CD1c-positive myeloid dendritic cell (primary cell): ENCODE measurements at regions not wholly inside any gene's neighbourhood (a gene's known extent, or its start where the extent isn't known, plus 50 kb on each side); places are given as distances from the start of the nearest gene placed in this dataset.
"Not testable (repeated sequence)": the region's sequence is repeated elsewhere in the genome, so short reads cannot be mapped to it uniquely, and the experiment has no call there.

Experiments
- DNase-seq: peaks from one replicate; pipeline ENCODE4 v3.0.0-alpha.2; 2016; ENCODE audit errors: extremely low spot score

GRCh38 chr6:166253778-166254204 lies 54.4 kb downstream of the PRR18 start:
- DNase-seq = peak; percentile 82

- DNase-seq = peak; percentile 63
Measured at GRCh38 chr6:166253281-166253681, 54.9 kb downstream of the PRR18 start.

- no peak for DNase-seq
Measured at GRCh38 chr6:166252601-166253000, 55.6 kb downstream of the PRR18 start.

GRCh38 chr6:166251655-166252054 lies 56.5 kb downstream of the PRR18 start:
- no peak for DNase-seq

GRCh38 chr6:166251211-166251610 lies 57.0 kb downstream of the PRR18 start:
- DNase-seq = no peak

DNA sequence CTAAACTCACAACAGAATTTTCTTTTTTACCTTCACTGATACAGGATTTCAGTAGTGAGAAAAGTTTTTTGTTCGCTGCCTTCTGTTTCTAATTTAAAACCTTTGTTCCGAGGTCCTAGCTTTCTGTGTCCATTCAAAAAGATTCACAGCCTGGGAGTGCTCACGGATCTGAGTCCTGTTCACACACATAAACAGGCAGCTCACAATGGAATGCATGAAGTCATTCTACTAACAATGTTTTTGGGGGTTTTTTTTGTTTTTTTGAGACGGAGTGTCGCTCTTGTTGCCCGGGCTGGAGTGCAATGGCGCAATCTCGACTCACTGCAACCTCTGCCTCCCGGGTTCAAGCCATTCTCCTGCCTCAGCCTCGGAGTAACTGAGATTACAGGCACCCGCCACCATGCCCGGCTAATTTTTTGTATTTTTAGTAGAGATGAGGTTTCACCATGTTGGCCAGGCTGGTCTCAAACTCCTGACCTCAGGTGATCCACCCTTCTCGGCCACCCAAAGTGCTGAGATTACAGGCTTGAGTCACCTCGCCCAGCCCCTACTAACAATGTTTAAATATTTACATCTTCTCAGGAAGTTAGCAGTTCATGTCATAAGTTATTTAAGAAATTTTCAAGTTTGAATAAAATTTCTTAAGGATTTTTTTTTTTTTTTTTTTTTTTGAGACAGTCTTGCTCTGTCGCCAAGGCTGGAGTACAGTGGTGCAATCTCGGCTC lies 59.0 kb downstream of the PRR18 start:
- DNase-seq = not testable (repeated sequence)

DNA sequence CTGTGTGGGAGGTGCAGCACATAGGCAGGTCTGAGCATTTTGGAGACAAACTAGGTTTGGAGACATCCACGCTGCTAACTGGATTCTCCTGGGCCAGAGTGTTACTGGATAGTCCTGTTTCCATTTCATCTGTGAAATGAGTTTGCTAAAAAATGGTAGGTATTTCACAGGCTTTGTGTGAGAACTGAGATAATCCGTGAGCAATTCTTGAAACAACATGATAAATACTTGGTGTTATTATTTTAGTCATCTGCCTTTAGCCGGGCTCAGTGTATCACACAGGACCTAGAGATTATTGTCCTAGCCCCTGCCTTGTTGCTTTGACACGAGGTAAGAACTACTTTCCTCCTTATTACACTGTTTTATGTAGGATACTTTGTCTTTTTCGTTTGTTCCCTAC lies 63.0 kb downstream of the PRR18 start:
- no peak for DNase-seq

GRCh38 chr6:166244353-166245045 lies 63.7 kb downstream of the PRR18 start:
- no peak for DNase-seq

DNA sequence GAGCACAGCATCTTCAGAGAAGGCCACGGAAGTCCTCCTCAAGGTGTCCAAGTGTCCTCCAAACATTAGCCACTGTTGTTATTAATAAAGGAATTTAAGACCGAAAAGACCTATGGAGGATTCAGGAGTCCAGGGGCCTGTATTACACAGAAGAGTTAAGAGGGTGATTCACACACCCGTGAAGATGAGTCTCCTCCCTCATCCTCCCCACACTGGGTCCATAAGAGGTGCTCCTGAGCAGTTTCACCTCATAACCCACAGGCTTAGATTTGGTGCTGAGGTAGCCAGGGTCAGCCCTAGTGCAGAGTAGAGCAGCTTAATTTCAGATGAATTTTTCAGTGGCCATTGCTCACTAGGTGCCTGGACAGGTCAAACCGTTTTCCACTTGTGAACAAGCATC lies 65.3 kb downstream of the PRR18 start:
- no peak for DNase-seq

- no peak for DNase-seq
Measured at GRCh38 chr6:166241974-166242373, 66.2 kb downstream of the PRR18 start.

DNA sequence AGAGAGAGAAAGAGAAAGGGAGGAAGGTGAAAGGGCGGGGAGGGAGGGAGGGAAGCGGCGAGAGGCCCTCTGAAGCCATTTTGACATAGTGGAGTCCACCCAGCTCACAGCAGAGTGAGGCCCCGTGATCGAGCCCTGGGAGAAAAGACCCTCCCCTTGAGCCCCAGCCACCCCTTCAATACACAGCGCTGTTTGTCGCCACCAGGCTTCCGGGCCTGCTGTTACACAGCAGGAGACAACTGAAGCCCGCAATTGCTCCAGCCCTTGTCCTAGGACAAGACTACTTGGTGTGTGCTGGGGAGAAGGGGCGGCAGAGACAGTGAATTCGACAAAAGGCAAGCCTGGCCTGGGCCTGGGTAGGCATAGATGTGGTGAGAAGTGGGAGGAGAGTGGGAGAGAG lies 67.3 kb downstream of the PRR18 start:
- no peak for DNase-seq

GRCh38 chr6:166237617-166238016 lies 70.0 kb upstream of the TBXT start:
- DNase-seq = no peak

DNA sequence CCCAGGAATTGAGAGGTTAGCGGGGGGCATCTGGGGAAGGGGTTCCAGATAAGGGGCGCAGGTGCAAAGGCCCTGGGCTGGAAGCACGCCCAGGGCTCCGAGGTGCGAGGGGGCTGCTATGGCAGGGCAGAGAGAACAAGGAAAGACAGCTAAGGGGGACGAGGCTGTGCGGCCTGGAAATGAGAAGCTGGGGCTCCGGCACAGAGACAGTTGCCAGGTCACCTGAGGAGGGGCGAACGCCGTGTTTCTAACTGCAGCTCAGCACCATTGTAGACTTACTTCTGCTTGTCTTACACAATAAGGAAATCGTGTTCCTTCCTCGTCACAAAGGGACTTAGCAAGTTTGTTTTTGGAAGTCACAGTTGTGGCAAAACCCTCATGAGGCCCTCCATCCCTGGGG lies 68.9 kb upstream of the TBXT start:
- DNase-seq = peak; percentile 41

DNA sequence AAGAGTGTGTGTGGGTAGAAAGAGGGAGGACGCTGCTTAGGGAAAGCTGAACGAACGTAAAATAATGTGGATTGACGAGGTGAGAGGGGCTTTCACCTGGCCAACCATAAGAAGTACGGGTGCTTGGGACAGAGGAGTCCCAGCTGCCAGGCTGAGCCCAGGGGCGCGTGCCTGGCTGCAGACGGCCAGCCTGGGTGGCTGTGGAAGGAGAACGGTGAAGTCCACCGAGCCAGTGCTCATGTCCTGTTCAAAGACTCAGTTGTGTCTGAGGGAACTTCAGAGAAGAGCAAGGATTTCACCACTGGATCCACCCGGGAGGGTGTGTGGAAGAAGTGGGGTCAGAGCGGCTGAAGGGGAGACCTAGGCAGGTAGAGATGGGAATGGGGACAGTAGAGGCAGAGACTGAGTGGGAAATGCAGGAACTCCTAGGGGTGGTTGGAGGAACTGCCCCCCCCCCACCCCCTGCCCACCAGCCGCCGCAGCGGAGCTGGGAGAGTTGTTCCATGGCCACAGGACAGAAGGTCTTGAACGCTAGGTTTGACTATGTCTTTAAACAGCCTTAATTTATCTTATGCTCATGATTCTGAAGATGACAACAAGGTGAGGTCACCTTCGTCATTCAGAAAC lies 68.1 kb upstream of the TBXT start:
- DNase-seq = no peak

GRCh38 chr6:166231181-166231580 lies 63.5 kb upstream of the TBXT start:
- not testable (repeated sequence) for DNase-seq

DNA sequence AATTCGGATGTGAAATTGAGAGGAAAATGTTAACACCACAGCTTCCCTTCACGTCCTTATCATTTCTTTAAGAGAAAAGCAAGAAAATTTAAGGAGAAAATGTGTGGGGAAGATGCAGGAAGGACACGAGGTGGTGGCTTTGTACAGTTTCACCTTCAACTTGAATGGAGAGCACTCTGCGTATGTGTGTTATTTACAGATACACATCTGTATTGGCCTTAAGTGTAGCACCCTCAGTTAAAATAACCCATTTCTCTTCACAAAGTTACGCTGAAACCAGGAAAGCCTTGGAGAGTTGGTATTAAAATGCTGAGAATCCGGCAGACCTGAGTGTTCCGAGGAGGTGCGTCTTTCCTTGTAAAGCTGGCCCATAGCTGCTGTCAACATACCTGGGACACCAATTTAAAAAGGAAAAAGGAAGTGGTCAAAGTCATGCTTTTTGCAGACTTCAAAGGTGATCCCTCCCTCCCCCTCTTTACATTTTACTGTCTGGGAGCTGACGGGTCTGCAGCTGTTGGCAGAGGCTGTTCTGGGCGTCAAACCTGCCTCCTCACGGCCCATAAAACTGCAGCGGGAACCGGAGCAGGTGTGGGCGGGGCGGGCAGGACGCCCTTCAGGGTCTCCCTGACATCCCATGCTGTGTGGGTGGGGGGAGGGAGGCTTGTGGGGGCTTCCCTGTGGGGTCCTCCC lies 61.3 kb upstream of the TBXT start:
- no peak for DNase-seq

GRCh38 chr6:166228425-166228824 lies 60.8 kb upstream of the TBXT start:
- no peak for DNase-seq

- DNase-seq = no peak
Measured at GRCh38 chr6:166223079-166223478, 55.4 kb upstream of the TBXT start.

- DNase-seq = no peak
Measured at GRCh38 chr6:166222631-166223030, 55.0 kb upstream of the TBXT start.

DNA sequence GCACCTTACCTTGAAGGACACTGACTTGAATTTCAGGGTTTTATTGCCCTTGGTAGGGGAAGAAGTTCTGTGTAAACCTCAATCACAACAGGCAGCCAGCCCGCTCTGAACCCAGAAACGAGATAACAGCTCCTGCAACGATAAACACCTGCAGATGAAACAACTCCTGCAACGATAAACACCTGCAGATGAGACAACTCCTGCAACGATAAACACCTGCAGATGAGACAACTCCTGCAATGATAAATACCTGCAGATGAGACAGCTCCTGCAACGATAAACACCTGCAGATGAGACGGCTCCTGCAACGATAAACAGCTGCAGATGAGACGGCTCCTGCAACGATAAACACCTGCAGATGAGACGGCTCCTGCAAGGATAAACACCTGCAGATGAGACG lies 54.0 kb upstream of the TBXT start:
- no peak for DNase-seq

- DNase-seq = no peak
Measured at GRCh38 chr6:166221040-166221439, 53.4 kb upstream of the TBXT start.
